A673 (cell line): ENCODE measurements at regions not wholly inside any gene's neighbourhood (a gene's known extent, or its start where the extent isn't known, plus 50 kb on each side); places are given as distances from the start of the nearest gene placed in this dataset.
A peak's percentile ranks its signal among the peaks of the same experiment; 100 is the strongest.

Experiments used
- BruUV-seq: library from RNA; stranded (reverse); fragments of 400-500 nt; replicated peaks from 2 replicates; lab custom pipeline; 2021; lab: Mats Ljungman, UMichigan
- CTCF ChIA-PET: fragments of 300-600 bp; sonication (Branson Sonifier 250); formaldehyde crosslinking; loops from one replicate; lab custom pipeline; 2022; ENCODE audit warnings: antibody characterized with exemption; lab: Charles Lee
- POLR2A ChIA-PET: fragments of 300-600 bp; sonication (Branson Sonifier 250); formaldehyde crosslinking; loops from one replicate; lab custom pipeline; 2022; ENCODE audit warnings: antibody characterized with exemption; ENCODE audit not compliant: low non-redundant PET; lab: Charles Lee
- DNase-seq: peaks from one replicate; pipeline ENCODE4 v3.0.0-alpha.2; 2015; ENCODE audit warnings: low spot score
- H3K27ac ChIP-seq: fragments of 200-600 bp; sonication (generic); 2 replicates; pipeline ENCODE4 v1.5.1; 2016; ENCODE audit warnings: mixed run types, low read depth, mild to moderate bottlenecking, mixed read lengths, antibody characterized with exemption, low read length; ENCODE audit not compliant: poor library complexity, severe bottlenecking
- H3K27me3 ChIP-seq: fragments of 200-600 bp; sonication (generic); replicated peaks from 2 replicates; pipeline ENCODE4 v1.6.1; 2017; ENCODE audit warnings: mixed run types, low read depth, mild to moderate bottlenecking, mixed read lengths, antibody characterized with exemption, low read length; ENCODE audit not compliant: insufficient read depth, poor library complexity
- H3K36me3 ChIP-seq: fragments of 200-600 bp; sonication (generic); 2 replicates; pipeline ENCODE4 v1.6.1; 2016; ENCODE audit warnings: mixed run types, mild to moderate bottlenecking, mixed read lengths, antibody characterized with exemption, low read length; ENCODE audit not compliant: insufficient read depth, poor library complexity, severe bottlenecking
- H3K4me1 ChIP-seq: fragments of 200-600 bp; sonication (generic); 2 replicates; pipeline ENCODE4 v1.6.1; 2017; ENCODE audit warnings: mixed run types, mild to moderate bottlenecking, mixed read lengths, antibody characterized with exemption, low read length; ENCODE audit not compliant: insufficient read depth, poor library complexity, severe bottlenecking
- H3K4me3 ChIP-seq: fragments of 200-600 bp; sonication (generic); 2 replicates; pipeline ENCODE4 v1.5.1; 2016; ENCODE audit warnings: low read depth, mixed run types, mild to moderate bottlenecking, mixed read lengths, low read length; ENCODE audit not compliant: poor library complexity, severe bottlenecking
- H3K9me3 ChIP-seq: fragments of 200-600 bp; sonication (generic); 2 replicates; pipeline ENCODE4 v1.6.1; 2016; ENCODE audit warnings: mixed run types, low read depth, mild to moderate bottlenecking, mixed read lengths, antibody characterized with exemption, low read length; ENCODE audit not compliant: poor library complexity, severe bottlenecking
- EZH2 ChIP-seq: fragments of 200-600 bp; sonication (generic); IDR thresholded peaks from 2 replicates; pipeline ENCODE4 v1.6.1; 2017; ENCODE audit warnings: borderline replicate concordance, low read depth, mild to moderate bottlenecking, mixed read lengths, antibody characterized with exemption, low read length; ENCODE audit not compliant: poor library complexity, severe bottlenecking
- intact Hi-C: fragments of 100-400 bp; cut with micrococcal nuclease; formaldehyde crosslinking; loops from one replicate; pipeline ENCODE4 v1.10.0; 2022; ENCODE audit not compliant: unreplicated experiment
- TF ChIP-seq, protein P1 (sequence below): fragments of 300-800, 200-600 bp; sonication (generic); conservative IDR thresholded peaks from 2 replicates; pipeline ENCODE4 v1.5.1; 2017; ENCODE audit warnings: low read depth, mild to moderate bottlenecking, antibody characterized with exemption, low read length, moderate library complexity, mixed read lengths

- POLR2A ChIA-PET: interaction anchor here (0.7 kb wide), 1 partner anchor 89 kb away, joined by 9 read pairs; no protein-coding TSS in a partner anchor
Observed at GRCh38 chr9:21708856-21709255, 93.6 kb upstream of the MTAP start.

GRCh38 chr9:21709464-21710058, 92.9 kb upstream of the MTAP start:
- Histone ChIP-seq H3K4me1 (no peaks in the 10 kb centered on the region), H3K4me3 (no peak overlapping the region), H3K36me3 (no peaks in the 10 kb centered on the region), H3K9me3 (no peaks in the 10 kb centered on the region), H3K27ac (no peak overlapping the region), H3K27me3 (no peaks in the 10 kb centered on the region)
- TF ChIP-seq EZH2: no peak
- TF ChIP-seq, protein P1, sequence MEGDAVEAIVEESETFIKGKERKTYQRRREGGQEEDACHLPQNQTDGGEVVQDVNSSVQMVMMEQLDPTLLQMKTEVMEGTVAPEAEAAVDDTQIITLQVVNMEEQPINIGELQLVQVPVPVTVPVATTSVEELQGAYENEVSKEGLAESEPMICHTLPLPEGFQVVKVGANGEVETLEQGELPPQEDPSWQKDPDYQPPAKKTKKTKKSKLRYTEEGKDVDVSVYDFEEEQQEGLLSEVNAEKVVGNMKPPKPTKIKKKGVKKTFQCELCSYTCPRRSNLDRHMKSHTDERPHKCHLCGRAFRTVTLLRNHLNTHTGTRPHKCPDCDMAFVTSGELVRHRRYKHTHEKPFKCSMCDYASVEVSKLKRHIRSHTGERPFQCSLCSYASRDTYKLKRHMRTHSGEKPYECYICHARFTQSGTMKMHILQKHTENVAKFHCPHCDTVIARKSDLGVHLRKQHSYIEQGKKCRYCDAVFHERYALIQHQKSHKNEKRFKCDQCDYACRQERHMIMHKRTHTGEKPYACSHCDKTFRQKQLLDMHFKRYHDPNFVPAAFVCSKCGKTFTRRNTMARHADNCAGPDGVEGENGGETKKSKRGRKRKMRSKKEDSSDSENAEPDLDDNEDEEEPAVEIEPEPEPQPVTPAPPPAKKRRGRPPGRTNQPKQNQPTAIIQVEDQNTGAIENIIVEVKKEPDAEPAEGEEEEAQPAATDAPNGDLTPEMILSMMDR: peak; percentile 69
- intact Hi-C loops: loop anchor here (1.0 to 10.0 kb wide), 2 partner anchors 80 to 245 kb away; no protein-coding TSS in a partner anchor
- BruUV-seq: no TSS peak
- POLR2A ChIA-PET: interaction anchor here (0.7 kb wide), 1 partner anchor 88 kb away, joined by 9 read pairs; no protein-coding TSS in a partner anchor
- DNase-seq: peak; percentile 57
- CTCF ChIA-PET: interaction anchor here (0.7 kb wide), 1 partner anchor 79 kb away, joined by 4 read pairs; no protein-coding TSS in a partner anchor

More at GRCh38 chr9:21708856-21709255, 93.6 kb upstream of the MTAP start:
- Histone ChIP-seq H3K4me1 (no peaks in the 10 kb centered on the region), H3K36me3 (no peaks in the 10 kb centered on the region), H3K4me3 (no peak overlapping the region), H3K27ac (no peak overlapping the region), H3K27me3 (no peaks in the 10 kb centered on the region), H3K9me3 (no peaks in the 10 kb centered on the region)
- no peak for DNase-seq
- no TSS peak for BruUV-seq
- CTCF ChIA-PET: interaction anchor here (0.7 kb wide), 1 partner anchor 79 kb away, joined by 4 read pairs; no protein-coding TSS in a partner anchor
- intact Hi-C loops: loop anchor here (1.0 kb wide), 1 partner anchor 80 kb away; no protein-coding TSS in a partner anchor
- TF ChIP-seq, protein P1: no peak
- TF ChIP-seq EZH2: no peak

DNA sequence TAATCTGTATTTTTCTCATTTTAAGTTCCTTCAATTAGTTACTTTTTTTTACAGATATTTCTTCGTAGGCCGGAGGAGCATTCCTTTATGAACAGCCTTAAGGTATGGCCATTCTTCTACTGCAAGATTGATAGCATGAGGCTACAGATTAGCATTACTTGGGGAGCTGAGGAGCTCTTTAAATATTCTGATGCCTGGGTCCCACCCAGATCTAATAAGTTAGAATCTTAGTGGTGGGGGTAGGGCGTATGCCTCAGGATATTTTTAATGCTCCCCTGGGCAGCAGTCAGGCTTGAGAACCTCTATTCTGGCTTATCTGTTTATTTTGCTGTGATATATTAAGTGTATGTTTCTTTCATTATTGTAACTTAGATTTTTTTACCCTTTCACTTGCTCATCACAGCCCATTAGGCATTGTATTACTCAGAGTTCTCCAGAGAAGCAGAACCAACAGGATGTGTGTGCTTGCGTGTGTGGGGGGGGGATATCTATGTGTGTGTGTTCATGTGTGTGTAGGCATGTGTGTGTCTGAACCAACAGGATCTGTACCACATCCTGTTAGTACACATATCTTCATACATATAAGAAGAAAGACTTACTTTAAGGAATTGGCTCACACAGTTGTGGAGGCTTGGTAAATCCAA, 91.8 kb upstream of the MTAP start:
- Histone ChIP-seq H3K27me3 (no peaks in the 10 kb centered on the region), H3K4me3 (no peak overlapping the region), H3K9me3 (no peaks in the 10 kb centered on the region), H3K36me3 (no peaks in the 10 kb centered on the region), H3K4me1 (no peaks in the 10 kb centered on the region), H3K27ac (no peak overlapping the region)
- DNase-seq: no peak
- intact Hi-C loops: loop anchor here (10.0 kb wide), 1 partner anchor 246 kb away; no protein-coding TSS in a partner anchor
- no TSS peak for BruUV-seq
- no peak for TF ChIP-seq EZH2
- TF ChIP-seq, protein P1: no peak
- POLR2A ChIA-PET: no interaction called here
- CTCF ChIA-PET: no interaction called here
